ENCODE measurements at regions not wholly inside any gene's neighbourhood (a gene's known extent, or its start where the extent isn't known, plus 50 kb on each side); places are given as distances from the start of the nearest gene placed in this dataset.

DNA sequence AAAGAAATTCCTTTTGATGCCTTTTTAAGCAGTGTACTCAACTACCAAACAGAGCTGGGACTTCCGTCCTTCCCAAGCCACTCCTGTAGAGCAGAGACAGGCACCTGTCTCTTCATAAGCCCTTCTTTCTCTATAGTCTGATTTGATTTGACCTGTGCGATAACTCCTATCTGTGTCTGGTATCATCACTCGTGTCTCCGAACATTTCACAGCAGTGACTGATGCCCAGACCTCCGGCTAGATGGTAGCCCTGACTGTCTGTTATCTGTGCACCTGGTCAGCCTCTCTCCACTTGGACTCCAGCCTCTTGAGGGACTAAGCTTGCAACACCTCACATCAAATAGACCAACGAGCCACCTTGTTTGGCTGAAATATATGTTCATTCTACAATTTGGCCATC, 316.2 kb upstream of the ZNF507 start:
- in situ Hi-C loops (cut with HindIII; ENCODE audit: low pct_unique_long_range_greater_than_20kb, low sequenced_read_pairs), result no loop called here
- DNase-seq (ENCODE audit: low read depth), result no peak

GRCh38 chr19:32032561-32032960, 312.8 kb upstream of the ZNF507 start:
- in situ Hi-C loops (cut with HindIII; ENCODE audit: low pct_unique_long_range_greater_than_20kb, low sequenced_read_pairs), result no loop called here
- no peak for DNase-seq (ENCODE audit: low read depth)

GRCh38 chr19:32035626-32036025, 309.8 kb upstream of the ZNF507 start:
- in situ Hi-C loops (cut with HindIII; ENCODE audit: low pct_unique_long_range_greater_than_20kb, low sequenced_read_pairs), result no loop called here
- no peak for DNase-seq (ENCODE audit: low read depth)

DNA sequence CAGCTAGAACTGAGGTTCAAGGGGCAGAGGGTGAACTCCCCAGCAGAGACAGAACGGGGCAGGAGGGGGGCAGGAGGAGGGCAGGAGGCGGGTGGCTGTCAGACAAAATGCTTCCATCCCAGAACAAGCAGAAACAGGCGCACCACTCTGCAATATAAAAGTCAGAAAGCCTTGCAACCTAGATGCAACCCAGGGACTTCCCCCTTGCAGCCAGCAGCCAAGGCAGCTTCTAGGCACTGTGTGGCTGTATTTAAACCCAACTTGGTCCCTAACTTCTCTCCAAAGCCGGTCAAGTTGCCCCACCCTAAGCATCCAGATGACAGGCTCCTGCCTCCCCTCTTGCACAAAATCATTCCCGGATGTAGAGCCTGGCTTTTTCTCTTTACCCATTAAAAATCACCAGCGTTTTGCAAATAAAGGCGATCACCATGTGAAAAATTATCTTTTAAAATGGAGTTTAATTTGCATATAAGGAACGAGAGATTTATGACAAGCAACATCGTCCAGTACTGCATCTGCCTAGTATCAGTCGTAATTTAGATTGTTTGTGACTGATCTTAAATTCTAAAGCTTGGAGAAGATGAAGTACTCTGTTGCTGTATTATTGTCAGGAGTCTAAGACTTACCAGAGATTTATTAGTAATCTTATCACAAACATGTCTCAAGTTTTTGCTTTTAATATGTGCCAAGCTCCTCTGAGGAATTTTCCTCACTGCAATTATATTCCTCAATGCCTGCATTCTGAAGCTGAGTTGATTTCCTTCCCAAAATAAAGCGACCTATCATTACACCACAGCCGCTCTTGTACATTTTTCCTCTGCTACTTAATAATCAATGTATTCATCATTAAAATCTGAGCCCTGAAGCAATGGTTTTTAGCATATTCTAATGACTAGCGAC, 307.1 kb upstream of the ZNF507 start:
- in situ Hi-C loops (cut with HindIII; ENCODE audit: low pct_unique_long_range_greater_than_20kb, low sequenced_read_pairs), result no loop called here
- no peak for DNase-seq (ENCODE audit: low read depth)

- DNase-seq (ENCODE audit: low read depth), result no peak
- in situ Hi-C loops (cut with HindIII; ENCODE audit: low pct_unique_long_range_greater_than_20kb, low sequenced_read_pairs), result no loop called here
These were observed 306.4 kb upstream of the ZNF507 start for GRCh38 chr19:32038961-32039360.

DNA sequence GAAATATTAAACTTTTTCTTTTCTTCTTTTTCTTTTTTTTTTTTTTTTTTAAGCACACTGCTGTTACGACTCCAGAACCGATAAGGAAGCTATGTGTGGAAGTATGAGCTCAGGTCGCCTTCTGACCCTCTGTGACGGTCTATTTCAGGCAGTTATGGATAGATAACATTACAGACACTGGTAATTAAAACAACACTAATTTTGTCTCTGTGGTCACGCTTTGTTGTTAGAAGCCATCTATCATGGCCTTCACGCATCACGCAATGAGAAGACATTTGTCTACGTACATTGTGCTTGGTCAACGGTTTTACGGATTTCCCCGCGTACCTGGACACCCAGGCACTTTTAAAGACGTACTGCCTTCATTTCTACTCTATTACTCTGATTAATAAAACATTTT, 306.0 kb upstream of the ZNF507 start:
- no peak for DNase-seq (ENCODE audit: low read depth)
- in situ Hi-C loops (cut with HindIII; ENCODE audit: low pct_unique_long_range_greater_than_20kb, low sequenced_read_pairs), result no loop called here

DNA sequence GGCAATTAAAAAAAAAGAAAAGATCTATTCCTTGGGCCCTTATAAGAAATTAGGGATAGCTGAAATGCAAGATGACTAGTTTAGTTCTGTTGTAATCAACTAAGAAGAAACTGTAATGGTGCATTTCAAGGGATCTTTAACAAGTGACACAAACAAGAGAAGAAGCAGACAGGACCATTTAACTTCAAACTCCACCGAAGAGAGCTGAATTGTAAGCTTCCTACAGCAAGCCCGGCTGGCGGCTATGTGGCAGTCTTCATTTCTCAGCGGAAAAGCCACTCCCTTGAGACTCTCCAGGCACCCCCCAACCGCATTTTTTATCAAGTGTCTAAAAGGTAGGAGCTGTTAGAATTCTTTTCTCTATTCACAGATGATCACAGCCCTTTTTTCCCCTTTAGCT, 305.2 kb upstream of the ZNF507 start:
- in situ Hi-C loops (cut with HindIII; ENCODE audit: low pct_unique_long_range_greater_than_20kb, low sequenced_read_pairs), result no loop called here
- DNase-seq (ENCODE audit: low read depth), result no peak

- no peak for DNase-seq (ENCODE audit: low read depth)
- in situ Hi-C loops (cut with HindIII; ENCODE audit: low pct_unique_long_range_greater_than_20kb, low sequenced_read_pairs), result no loop called here
These were observed 303.6 kb upstream of the ZNF507 start for GRCh38 chr19:32041681-32042292.

GRCh38 chr19:32047788-32048187, 297.6 kb upstream of the ZNF507 start:
- no peak for DNase-seq (ENCODE audit: low read depth)
- in situ Hi-C loops (cut with HindIII; ENCODE audit: low pct_unique_long_range_greater_than_20kb, low sequenced_read_pairs), result no loop called here

- DNase-seq (ENCODE audit: low read depth), result no peak
- in situ Hi-C loops (cut with HindIII; ENCODE audit: low pct_unique_long_range_greater_than_20kb, low sequenced_read_pairs), result no loop called here
These were observed 292.0 kb upstream of the ZNF507 start for GRCh38 chr19:32053376-32053775.

GRCh38 chr19:32053861-32054260, 291.5 kb upstream of the ZNF507 start:
- DNase-seq (ENCODE audit: low read depth), result no peak
- in situ Hi-C loops (cut with HindIII; ENCODE audit: low pct_unique_long_range_greater_than_20kb, low sequenced_read_pairs), result no loop called here

DNA sequence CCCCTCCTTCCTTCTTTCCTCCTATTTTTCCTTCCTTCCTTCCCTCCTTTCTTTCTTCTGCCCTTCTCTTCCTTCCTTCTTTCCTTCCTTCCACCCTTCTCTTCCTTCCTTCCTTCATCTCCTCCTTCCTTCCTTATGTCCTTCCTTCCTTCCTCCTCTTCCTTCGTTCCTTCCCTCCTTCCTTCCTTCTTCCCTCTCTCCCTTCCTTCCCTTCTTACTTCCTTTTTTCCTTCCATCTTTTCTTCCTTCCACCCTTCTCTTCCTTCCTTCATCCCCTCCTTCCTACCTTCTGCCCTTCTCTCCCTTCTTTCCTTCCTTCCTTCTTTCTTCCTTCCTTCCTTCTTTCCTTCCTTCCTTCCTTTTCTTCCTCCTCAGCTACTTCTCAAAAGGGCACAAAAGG, 287.3 kb upstream of the ZNF507 start:
- no peak for DNase-seq (ENCODE audit: low read depth)
- in situ Hi-C loops (cut with HindIII; ENCODE audit: low pct_unique_long_range_greater_than_20kb, low sequenced_read_pairs), result no loop called here

DNA sequence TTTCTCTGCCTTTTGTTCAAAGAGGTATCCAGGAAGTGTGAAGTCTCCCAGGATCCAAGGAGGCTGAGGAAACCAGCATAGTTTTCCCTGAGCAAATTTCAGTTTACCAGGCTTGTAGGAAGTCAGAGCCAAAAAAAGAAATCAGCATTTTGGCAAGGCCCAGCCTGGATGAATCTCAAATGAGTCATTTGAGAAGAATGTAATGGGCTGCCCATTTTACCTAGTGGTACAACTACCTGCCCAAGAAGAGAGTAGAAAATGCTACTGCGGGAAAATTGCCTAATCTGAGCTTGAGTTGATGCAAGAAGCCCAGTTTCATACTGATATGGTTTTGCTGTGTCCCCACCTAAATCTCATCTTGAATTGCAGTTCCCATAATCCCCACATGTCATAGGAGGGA, 284.1 kb upstream of the ZNF507 start:
- no peak for DNase-seq (ENCODE audit: low read depth)
- in situ Hi-C loops (cut with HindIII; ENCODE audit: low pct_unique_long_range_greater_than_20kb, low sequenced_read_pairs), result no loop called here

- DNase-seq (ENCODE audit: low read depth), result no peak
- in situ Hi-C loops (cut with HindIII; ENCODE audit: low pct_unique_long_range_greater_than_20kb, low sequenced_read_pairs), result no loop called here
These were observed 281.8 kb upstream of the ZNF507 start for GRCh38 chr19:32063601-32064000.

GRCh38 chr19:32066056-32066455, 279.4 kb upstream of the ZNF507 start:
- in situ Hi-C loops (cut with HindIII; ENCODE audit: low pct_unique_long_range_greater_than_20kb, low sequenced_read_pairs), result no loop called here
- no peak for DNase-seq (ENCODE audit: low read depth)

- in situ Hi-C loops (cut with HindIII; ENCODE audit: low pct_unique_long_range_greater_than_20kb, low sequenced_read_pairs), result no loop called here
- no peak for DNase-seq (ENCODE audit: low read depth)
These were observed 277.7 kb upstream of the ZNF507 start for GRCh38 chr19:32067685-32068084.

- DNase-seq (ENCODE audit: low read depth), result no peak
- in situ Hi-C loops (cut with HindIII; ENCODE audit: low pct_unique_long_range_greater_than_20kb, low sequenced_read_pairs), result no loop called here
These were observed 276.6 kb upstream of the ZNF507 start for GRCh38 chr19:32068793-32069192.

DNA sequence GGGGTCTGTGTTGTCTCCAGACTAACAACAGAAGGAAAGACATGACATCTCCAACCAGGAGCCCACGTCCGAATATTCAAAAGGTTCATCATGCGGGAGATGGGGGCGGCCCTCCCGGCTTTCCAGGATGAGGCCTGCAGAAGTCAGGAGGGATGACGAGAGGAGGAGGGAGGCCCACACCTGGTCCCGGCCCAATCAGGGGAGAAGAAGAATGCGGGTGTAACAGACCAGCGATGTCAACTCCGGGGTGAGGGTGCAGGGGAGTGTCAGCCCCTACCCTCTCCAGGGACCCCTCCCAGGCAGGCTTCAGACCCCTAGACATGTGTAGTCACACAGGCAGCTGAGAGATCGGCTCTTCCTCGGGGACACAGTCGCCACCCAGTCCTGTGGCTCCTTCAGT, 275.3 kb upstream of the ZNF507 start:
- in situ Hi-C loops (cut with HindIII; ENCODE audit: low pct_unique_long_range_greater_than_20kb, low sequenced_read_pairs), result no loop called here
- no peak for DNase-seq (ENCODE audit: low read depth)

DNA sequence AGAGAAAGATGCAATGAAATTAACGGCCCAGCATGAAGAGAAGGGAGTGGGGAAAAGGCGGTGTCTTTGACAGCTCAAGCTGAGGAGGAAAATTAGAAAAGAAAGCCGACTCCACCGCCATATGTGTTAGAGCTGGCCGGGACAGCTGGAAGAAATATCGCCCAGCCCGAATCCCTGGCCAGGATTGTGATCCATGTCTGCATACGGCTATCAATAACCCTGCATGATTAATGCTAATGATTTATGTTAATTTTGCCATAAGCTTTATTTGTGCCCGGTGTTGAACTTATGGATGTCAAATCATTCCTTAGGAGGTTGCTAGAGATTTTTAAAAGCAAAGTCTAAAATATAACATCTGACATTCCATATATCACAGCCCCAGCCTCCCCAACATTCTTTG, 263.4 kb upstream of the ZNF507 start:
- in situ Hi-C loops (cut with HindIII; ENCODE audit: low pct_unique_long_range_greater_than_20kb, low sequenced_read_pairs), result no loop called here
- DNase-seq (ENCODE audit: low read depth), result no peak

All from Caki2 (cell line).